ENCODE measurements at regions not wholly inside any gene's neighbourhood (a gene's known extent, or its start where the extent isn't known, plus 50 kb on each side); places are given as distances from the start of the nearest gene placed in this dataset.

- TF ChIP-seq POLR2A (IDR thresholded peaks at IDR 0.05) (no peak), CTCF (IDR thresholded peaks at IDR 0.05) (no peak)
Measured at GRCh38 chr11:19357943-19358342, 117.2 kb upstream of the E2F8 start.
